WTC11 (cell line): ENCODE measurements at regions not wholly inside any gene's neighbourhood (a gene's known extent, or its start where the extent isn't known, plus 50 kb on each side); places are given as distances from the start of the nearest gene placed in this dataset.

Experiments
- ATAC-seq: fragments of 200-7000 bp; cut with Tn5 transposase; 2 replicates; pipeline ENCODE4 v1.10.0; 2021; ENCODE audit warnings: mild to moderate bottlenecking, moderate library complexity
- CTCF ChIA-PET: fragments of 300-600 bp; sonication (Branson Sonifier 250); formaldehyde crosslinking; loops from one replicate; lab custom pipeline; 2021; ENCODE audit warnings: antibody characterized with exemption; lab: Charles Lee
- POLR2A ChIA-PET: fragments of 350-600 bp; sonication (Branson Sonifier 250); formaldehyde crosslinking; loops from one replicate; lab custom pipeline; 2021; ENCODE audit warnings: antibody characterized with exemption; lab: Charles Lee
- DNase-seq: peaks from one replicate; pipeline ENCODE4 v3.0.0; 2021; ENCODE audit warnings: low spot score
- H3K27ac Mint-ChIP-seq: 2 replicates; pipeline ENCODE4 v1.8.0; 2021; ENCODE audit warnings: mixed read lengths
- H3K27me3 Mint-ChIP-seq: 2 replicates; pipeline ENCODE4 v1.8.0; 2021; ENCODE audit warnings: low read depth, mild to moderate bottlenecking, moderate library complexity, mixed read lengths
- H3K36me3 Mint-ChIP-seq: 2 replicates; pipeline ENCODE4 v1.8.0; 2021; ENCODE audit warnings: mixed read lengths
- H3K4me1 Mint-ChIP-seq: 2 replicates; pipeline ENCODE4 v1.8.0; 2022; ENCODE audit warnings: mixed read lengths
- H3K4me3 Mint-ChIP-seq: 2 replicates; pipeline ENCODE4 v1.8.0; 2021; ENCODE audit warnings: mild to moderate bottlenecking, moderate library complexity, mixed read lengths
- H3K9me3 Mint-ChIP-seq: 2 replicates; pipeline ENCODE4 v1.8.0; 2021; ENCODE audit warnings: mixed read lengths
- CREB1 ChIP-seq: sonication (generic); formaldehyde crosslinking; IDR thresholded peaks from 2 replicates; pipeline ENCODE4 v1.8.0; 2023; ENCODE audit warnings: mild to moderate bottlenecking, missing genetic modification reagents
- CREM ChIP-seq: sonication (generic); formaldehyde crosslinking; IDR thresholded peaks from 2 replicates; pipeline ENCODE4 v1.8.1; 2022; ENCODE audit warnings: mild to moderate bottlenecking, missing genetic modification reagents, moderate library complexity
- CTCF ChIP-seq: fragments of 200-600 bp; IDR thresholded peaks from 2 replicates; pipeline ENCODE4 v1.8.0; 2022; ENCODE audit warnings: antibody characterized with exemption
- ETV6 ChIP-seq: sonication (generic); formaldehyde crosslinking; IDR thresholded peaks from 2 replicates; pipeline ENCODE4 v1.8.1; 2022; ENCODE audit warnings: mild to moderate bottlenecking, missing genetic modification reagents
- GRHL2 ChIP-seq: fragments of 250-450 bp; sonication (Bioruptor Pico); IDR thresholded peaks from 2 replicates; pipeline ENCODE4 v1.8.0; 2022; ENCODE audit warnings: mild to moderate bottlenecking, moderate library complexity; ENCODE audit not compliant: insufficient replicate concordance, severe bottlenecking
- HMGA2 ChIP-seq: fragments of 250-450 bp; sonication (Bioruptor Pico); IDR thresholded peaks from 2 replicates; pipeline ENCODE4 v1.4.0; 2021; ENCODE audit warnings: mild to moderate bottlenecking, moderate library complexity
- NR1H2 ChIP-seq: sonication (generic); formaldehyde crosslinking; IDR thresholded peaks from 2 replicates; pipeline ENCODE4 v1.9.0; 2021; ENCODE audit warnings: mild to moderate bottlenecking, moderate library complexity, missing genetic modification reagents
- NR2C2 ChIP-seq: sonication (generic); formaldehyde crosslinking; IDR thresholded peaks from 2 replicates; pipeline ENCODE4 v1.8.0; 2022; ENCODE audit warnings: mild to moderate bottlenecking, missing genetic modification reagents
- PRDM15 ChIP-seq: sonication (generic); formaldehyde crosslinking; IDR thresholded peaks from 2 replicates; pipeline ENCODE4 v1.8.0; 2022; ENCODE audit warnings: missing genetic modification reagents
- PRRX2 ChIP-seq: fragments of 250-450 bp; sonication (Bioruptor Pico); IDR thresholded peaks from 2 replicates; pipeline ENCODE4 v1.8.0; 2021; ENCODE audit warnings: mild to moderate bottlenecking
- TEAD4 ChIP-seq: sonication (generic); formaldehyde crosslinking; IDR thresholded peaks from 2 replicates; pipeline ENCODE4 v1.8.0; 2022; ENCODE audit warnings: mild to moderate bottlenecking, missing genetic modification reagents
- USF1 ChIP-seq: sonication (generic); formaldehyde crosslinking; IDR thresholded peaks from 2 replicates; pipeline ENCODE4 v1.8.0; 2022; ENCODE audit warnings: mild to moderate bottlenecking, missing genetic modification reagents
- ZNF281 ChIP-seq: sonication (generic); formaldehyde crosslinking; IDR thresholded peaks from 2 replicates; pipeline ENCODE4 v1.8.0; 2023; ENCODE audit warnings: mild to moderate bottlenecking, missing genetic modification reagents
- ZNF671 ChIP-seq: fragments of 250-450 bp; sonication (Bioruptor Pico); IDR thresholded peaks from 2 replicates; pipeline ENCODE4 v1.8.0; 2021; ENCODE audit warnings: mild to moderate bottlenecking
- TF ChIP-seq, protein P1 (sequence below): sonication (generic); formaldehyde crosslinking; IDR thresholded peaks from 2 replicates; pipeline ENCODE4 v1.8.0; 2023; ENCODE audit warnings: missing genetic modification reagents
- TF ChIP-seq, protein P2 (sequence below): sonication (generic); formaldehyde crosslinking; IDR thresholded peaks from 2 replicates; pipeline ENCODE4 v1.8.1; 2023; ENCODE audit warnings: mild to moderate bottlenecking, missing genetic modification reagents
- TF ChIP-seq, protein P3 (sequence below): fragments of 250-450 bp; sonication (Bioruptor Pico); IDR thresholded peaks from 2 replicates; pipeline ENCODE4 v1.9.0; 2021; ENCODE audit warnings: mild to moderate bottlenecking

- Mint-ChIP-seq H3K4me1 (no peaks in the 10 kb centered on the region), H3K36me3 (no peaks in the 10 kb centered on the region), H3K27ac (no peak overlapping the region), H3K27me3 (no peaks in the 10 kb centered on the region)
- CTCF ChIA-PET: interaction anchor here (0.6 to 1.4 kb wide), 19 partner anchors 8 to 866 kb away, joined by 3 to 8 read pairs (median 4); no protein-coding TSS in a partner anchor
- ATAC-seq: peak; percentile 100
- TF ChIP-seq ZNF671 (CRISPR knock-in tag): no peak
- TF ChIP-seq CREB1: no peak
- TF ChIP-seq CTCF: peak; percentile 56
- TF ChIP-seq, all 79 proteins: peak for 1
- POLR2A ChIA-PET: no interaction called here
- no peaks in the 10 kb centered on the region for H3K9me3 Mint-ChIP-seq
- DNase-seq: no peak
- H3K4me3 Mint-ChIP-seq: no peak overlapping the region
These were observed 333.7 kb downstream of the ELAVL2 start for GRCh38 chr9:23492126-23493002.

DNA sequence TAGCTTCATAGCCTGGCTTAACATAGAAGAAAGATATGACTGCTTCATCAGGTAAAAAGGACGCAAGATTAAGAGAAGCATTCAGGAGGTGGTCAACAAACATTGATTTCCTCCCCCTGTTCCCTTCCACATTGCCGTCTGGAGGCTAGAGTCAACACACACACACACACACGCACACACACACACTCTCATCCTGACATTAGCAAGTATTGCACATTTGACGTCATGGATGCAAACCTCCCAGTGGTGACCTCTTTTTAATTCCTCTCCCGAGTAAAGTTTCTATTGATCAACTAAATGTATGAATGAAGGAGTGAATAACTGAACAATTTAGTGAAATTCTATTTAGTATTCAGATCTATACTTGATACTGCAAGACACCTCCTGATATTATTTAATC is 332.8 kb downstream of the ELAVL2 start:
- H3K36me3 Mint-ChIP-seq: no peaks in the 10 kb centered on the region
- CTCF ChIA-PET: interaction anchor here (1.3 kb wide), 1 partner anchor 238 kb away, joined by 5 read pairs; no protein-coding TSS in a partner anchor
- H3K9me3 Mint-ChIP-seq: no peaks in the 10 kb centered on the region

More for the DNA sequence above, 332.8 kb downstream of the ELAVL2 start:
- DNase-seq: no peak
- H3K4me3 Mint-ChIP-seq: no peak overlapping the region
- POLR2A ChIA-PET: no interaction called here
- H3K4me1 Mint-ChIP-seq: no peaks in the 10 kb centered on the region
- ATAC-seq: no peak
- no peak overlapping the region for H3K27ac Mint-ChIP-seq
- TF ChIP-seq TEAD4 (CRISPR knock-in tag) (no peak), ETV6 (no peak), PRRX2 (CRISPR knock-in tag) (no peak), PRDM15 (CRISPR knock-in tag) (no peak), NR2C2 (CRISPR knock-in tag) (no peak), HMGA2 (CRISPR knock-in tag) (no peak), CREM (CRISPR knock-in tag) (no peak), GRHL2 (CRISPR knock-in tag) (no peak), USF1 (CRISPR knock-in tag) (no peak), NR1H2 (CRISPR knock-in tag) (no peak), ZNF281 (CRISPR knock-in tag) (no peak)
- TF ChIP-seq, protein P1, sequence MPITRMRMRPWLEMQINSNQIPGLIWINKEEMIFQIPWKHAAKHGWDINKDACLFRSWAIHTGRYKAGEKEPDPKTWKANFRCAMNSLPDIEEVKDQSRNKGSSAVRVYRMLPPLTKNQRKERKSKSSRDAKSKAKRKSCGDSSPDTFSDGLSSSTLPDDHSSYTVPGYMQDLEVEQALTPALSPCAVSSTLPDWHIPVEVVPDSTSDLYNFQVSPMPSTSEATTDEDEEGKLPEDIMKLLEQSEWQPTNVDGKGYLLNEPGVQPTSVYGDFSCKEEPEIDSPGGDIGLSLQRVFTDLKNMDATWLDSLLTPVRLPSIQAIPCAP: no peak
- TF ChIP-seq, protein P2, sequence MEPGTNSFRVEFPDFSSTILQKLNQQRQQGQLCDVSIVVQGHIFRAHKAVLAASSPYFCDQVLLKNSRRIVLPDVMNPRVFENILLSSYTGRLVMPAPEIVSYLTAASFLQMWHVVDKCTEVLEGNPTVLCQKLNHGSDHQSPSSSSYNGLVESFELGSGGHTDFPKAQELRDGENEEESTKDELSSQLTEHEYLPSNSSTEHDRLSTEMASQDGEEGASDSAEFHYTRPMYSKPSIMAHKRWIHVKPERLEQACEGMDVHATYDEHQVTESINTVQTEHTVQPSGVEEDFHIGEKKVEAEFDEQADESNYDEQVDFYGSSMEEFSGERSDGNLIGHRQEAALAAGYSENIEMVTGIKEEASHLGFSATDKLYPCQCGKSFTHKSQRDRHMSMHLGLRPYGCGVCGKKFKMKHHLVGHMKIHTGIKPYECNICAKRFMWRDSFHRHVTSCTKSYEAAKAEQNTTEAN (CRISPR knock-in tag): no peak
- TF ChIP-seq, protein P3, sequence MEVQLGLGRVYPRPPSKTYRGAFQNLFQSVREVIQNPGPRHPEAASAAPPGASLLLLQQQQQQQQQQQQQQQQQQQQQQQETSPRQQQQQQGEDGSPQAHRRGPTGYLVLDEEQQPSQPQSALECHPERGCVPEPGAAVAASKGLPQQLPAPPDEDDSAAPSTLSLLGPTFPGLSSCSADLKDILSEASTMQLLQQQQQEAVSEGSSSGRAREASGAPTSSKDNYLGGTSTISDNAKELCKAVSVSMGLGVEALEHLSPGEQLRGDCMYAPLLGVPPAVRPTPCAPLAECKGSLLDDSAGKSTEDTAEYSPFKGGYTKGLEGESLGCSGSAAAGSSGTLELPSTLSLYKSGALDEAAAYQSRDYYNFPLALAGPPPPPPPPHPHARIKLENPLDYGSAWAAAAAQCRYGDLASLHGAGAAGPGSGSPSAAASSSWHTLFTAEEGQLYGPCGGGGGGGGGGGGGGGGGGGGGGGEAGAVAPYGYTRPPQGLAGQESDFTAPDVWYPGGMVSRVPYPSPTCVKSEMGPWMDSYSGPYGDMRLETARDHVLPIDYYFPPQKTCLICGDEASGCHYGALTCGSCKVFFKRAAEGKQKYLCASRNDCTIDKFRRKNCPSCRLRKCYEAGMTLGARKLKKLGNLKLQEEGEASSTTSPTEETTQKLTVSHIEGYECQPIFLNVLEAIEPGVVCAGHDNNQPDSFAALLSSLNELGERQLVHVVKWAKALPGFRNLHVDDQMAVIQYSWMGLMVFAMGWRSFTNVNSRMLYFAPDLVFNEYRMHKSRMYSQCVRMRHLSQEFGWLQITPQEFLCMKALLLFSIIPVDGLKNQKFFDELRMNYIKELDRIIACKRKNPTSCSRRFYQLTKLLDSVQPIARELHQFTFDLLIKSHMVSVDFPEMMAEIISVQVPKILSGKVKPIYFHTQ (CRISPR knock-in tag): no peak
- no peaks in the 10 kb centered on the region for H3K27me3 Mint-ChIP-seq
